DND-41 (cell line): ENCODE measurements at regions not wholly inside any gene's neighbourhood (a gene's known extent, or its start where the extent isn't known, plus 50 kb on each side); places are given as distances from the start of the nearest gene placed in this dataset.

ENCODE experiments used
- EZH2 ChIP-seq: IDR thresholded peaks from 3 replicates; pipeline ENCODE4 v1.6.1; 2012; ENCODE audit warnings: borderline replicate concordance, low read depth, mild to moderate bottlenecking, moderate library complexity, low read length, inconsistent platforms; ENCODE audit not compliant: severe bottlenecking
- TF ChIP-seq, protein P1 (sequence below): IDR thresholded peaks from 2 replicates; pipeline ENCODE4 v1.5.1; 2012; ENCODE audit warnings: borderline replicate concordance, low read length, moderate library complexity, mild to moderate bottlenecking; ENCODE audit not compliant: poor library complexity, severe bottlenecking; ENCODE audit errors: extremely low read depth

DNA sequence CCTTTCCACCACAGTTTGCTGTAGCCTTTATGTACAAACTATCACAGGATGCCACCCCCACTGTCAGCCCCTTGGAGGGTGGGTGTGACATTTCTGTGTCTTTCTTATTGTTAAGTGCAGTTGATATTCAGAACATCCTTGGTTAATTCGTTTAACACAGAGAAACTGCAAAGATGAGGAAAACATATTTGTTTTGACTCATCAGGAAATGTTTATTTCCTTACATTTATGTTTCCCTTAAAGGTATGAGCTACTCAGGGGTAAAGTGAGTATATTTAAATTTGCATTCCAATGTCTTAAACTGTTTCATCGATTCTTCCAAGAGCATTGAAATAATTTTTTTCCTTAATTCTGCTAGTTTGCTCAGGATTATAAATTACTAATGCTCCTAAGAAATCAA lies 243.4 kb downstream of the RDH14 start:
- TF ChIP-seq EZH2 = no peak
- TF ChIP-seq, protein P1, sequence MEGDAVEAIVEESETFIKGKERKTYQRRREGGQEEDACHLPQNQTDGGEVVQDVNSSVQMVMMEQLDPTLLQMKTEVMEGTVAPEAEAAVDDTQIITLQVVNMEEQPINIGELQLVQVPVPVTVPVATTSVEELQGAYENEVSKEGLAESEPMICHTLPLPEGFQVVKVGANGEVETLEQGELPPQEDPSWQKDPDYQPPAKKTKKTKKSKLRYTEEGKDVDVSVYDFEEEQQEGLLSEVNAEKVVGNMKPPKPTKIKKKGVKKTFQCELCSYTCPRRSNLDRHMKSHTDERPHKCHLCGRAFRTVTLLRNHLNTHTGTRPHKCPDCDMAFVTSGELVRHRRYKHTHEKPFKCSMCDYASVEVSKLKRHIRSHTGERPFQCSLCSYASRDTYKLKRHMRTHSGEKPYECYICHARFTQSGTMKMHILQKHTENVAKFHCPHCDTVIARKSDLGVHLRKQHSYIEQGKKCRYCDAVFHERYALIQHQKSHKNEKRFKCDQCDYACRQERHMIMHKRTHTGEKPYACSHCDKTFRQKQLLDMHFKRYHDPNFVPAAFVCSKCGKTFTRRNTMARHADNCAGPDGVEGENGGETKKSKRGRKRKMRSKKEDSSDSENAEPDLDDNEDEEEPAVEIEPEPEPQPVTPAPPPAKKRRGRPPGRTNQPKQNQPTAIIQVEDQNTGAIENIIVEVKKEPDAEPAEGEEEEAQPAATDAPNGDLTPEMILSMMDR = no peak
